LHCN-M2 (cell line): ENCODE measurements at regions not wholly inside any gene's neighbourhood (a gene's known extent, or its start where the extent isn't known, plus 50 kb on each side); places are given as distances from the start of the nearest gene placed in this dataset.

Source experiments
- DNase-seq: peaks from one replicate; pipeline ENCODE4 v3.0.0-alpha.2; 2012; ENCODE audit warnings: low read depth

GRCh38 chr3:159127021-159127392, 325.2 kb downstream of the MFSD1 start:
- no peak for DNase-seq

- DNase-seq: peak; percentile 86
These were observed 326.8 kb downstream of the MFSD1 start for GRCh38 chr3:159128628-159129027.

GRCh38 chr3:159130108-159130507, 328.3 kb downstream of the MFSD1 start:
- DNase-seq: peak; percentile 64

- peak; percentile 56 for DNase-seq
These were observed 329.5 kb downstream of the MFSD1 start for GRCh38 chr3:159131376-159131775.

GRCh38 chr3:159137949-159138348, 336.1 kb downstream of the MFSD1 start:
- DNase-seq: no peak

- no peak for DNase-seq
These were observed 337.5 kb downstream of the MFSD1 start for GRCh38 chr3:159139326-159139725.

GRCh38 chr3:159144472-159144871, 342.6 kb downstream of the MFSD1 start:
- DNase-seq: no peak

- DNase-seq: no peak
These were observed 343.0 kb downstream of the MFSD1 start for GRCh38 chr3:159144891-159145290.

GRCh38 chr3:159146392-159146791, 344.5 kb downstream of the MFSD1 start:
- DNase-seq: no peak

GRCh38 chr3:159146856-159147435, 345.1 kb downstream of the MFSD1 start:
- DNase-seq: no peak

GRCh38 chr3:159147813-159148212, 346.0 kb downstream of the MFSD1 start:
- no peak for DNase-seq

GRCh38 chr3:159148466-159148865, 346.6 kb downstream of the MFSD1 start:
- DNase-seq: no peak

- DNase-seq: no peak
These were observed 347.3 kb downstream of the MFSD1 start for GRCh38 chr3:159149131-159149530.

- no peak for DNase-seq
These were observed 347.8 kb downstream of the MFSD1 start for GRCh38 chr3:159149633-159150032.

- no peak for DNase-seq
These were observed 348.3 kb downstream of the MFSD1 start for GRCh38 chr3:159150180-159150579.

- DNase-seq: no peak
These were observed 349.3 kb downstream of the MFSD1 start for GRCh38 chr3:159151130-159151529.

- no peak for DNase-seq
These were observed 355.4 kb downstream of the MFSD1 start for GRCh38 chr3:159157275-159157674.

GRCh38 chr3:159158213-159158612, 356.4 kb downstream of the MFSD1 start:
- DNase-seq: peak; percentile 85

GRCh38 chr3:159158801-159159200, 356.9 kb downstream of the MFSD1 start:
- no peak for DNase-seq

- DNase-seq: no peak
These were observed 357.7 kb downstream of the MFSD1 start for GRCh38 chr3:159159546-159159945.

- DNase-seq: no peak
These were observed 361.8 kb downstream of the MFSD1 start for GRCh38 chr3:159163656-159164055.

- peak; percentile 34 for DNase-seq
These were observed 364.1 kb downstream of the MFSD1 start for GRCh38 chr3:159165961-159166360.

GRCh38 chr3:159166899-159167586, 365.2 kb downstream of the MFSD1 start:
- DNase-seq: no peak

- no peak for DNase-seq
These were observed 366.9 kb downstream of the MFSD1 start for GRCh38 chr3:159168788-159169187.
